ENCODE measurements at regions not wholly inside any gene's neighbourhood (a gene's known extent, or its start where the extent isn't known, plus 50 kb on each side); places are given as distances from the start of the nearest gene placed in this dataset.
"Not testable (repeated sequence)": the region's sequence is repeated elsewhere in the genome, so short reads cannot be mapped to it uniquely, and the experiment has no call there.

- not testable (repeated sequence) for DNase-seq
These were observed 193.2 kb downstream of the POTED start for GRCh38 chr21:13802757-13803156.

All from CD4-positive, alpha-beta T cell treated with Interleukin-1 beta for 1 hour (primary cell).